Panc1 (cell line): ENCODE measurements at regions not wholly inside any gene's neighbourhood (a gene's known extent, or its start where the extent isn't known, plus 50 kb on each side); places are given as distances from the start of the nearest gene placed in this dataset.

Source experiments
- ATAC-seq: fragments of 200-7000 bp; cut with Tn5 transposase; 2 replicates; pipeline ENCODE4 v1.9.1; 2020; ENCODE audit warnings: mild to moderate bottlenecking, moderate library complexity
- BruUV-seq: library from RNA; stranded (reverse); fragments of 400-500 nt; replicated peaks from 2 replicates; lab custom pipeline; 2021; lab: Mats Ljungman, UMichigan
- CTCF ChIA-PET: fragments of 300-600 bp; sonication (Branson Sonifier 250); formaldehyde crosslinking; loops from one replicate; lab custom pipeline; 2022; ENCODE audit warnings: antibody characterized with exemption; lab: Charles Lee
- POLR2A ChIA-PET: fragments of 300-600 bp; sonication (Branson Sonifier 250); formaldehyde crosslinking; loops from one replicate; lab custom pipeline; 2022; ENCODE audit warnings: antibody characterized with exemption; lab: Charles Lee
- DNase-seq: peaks from one replicate; pipeline ENCODE4 v3.0.0-alpha.2; 2010; ENCODE audit warnings: low read depth, low spot score
- H3K27ac ChIP-seq: 2 replicates; pipeline ENCODE4 v1.5.1; 2011; ENCODE audit warnings: mild to moderate bottlenecking, low read length, inconsistent platforms
- H3K27me3 ChIP-seq: fragments of 200-500 bp; sonication (Bioruptor generic); 2 replicates; pipeline ENCODE4 v1.6.0; 2014; ENCODE audit warnings: low read length, inconsistent platforms; ENCODE audit not compliant: control insufficient read depth, insufficient read depth
- H3K36me3 ChIP-seq: fragments of 200-500 bp; sonication (Bioruptor generic); 2 replicates; pipeline ENCODE4 v1.5.1; 2014; ENCODE audit warnings: inconsistent platforms, mild to moderate bottlenecking, low read length, moderate library complexity; ENCODE audit not compliant: control insufficient read depth, insufficient read depth
- H3K4me1 ChIP-seq: 2 replicates; pipeline ENCODE4 v1.5.1; 2011; ENCODE audit warnings: inconsistent platforms, mild to moderate bottlenecking, low read length, moderate library complexity; ENCODE audit not compliant: control insufficient read depth, insufficient read depth
- H3K4me3 ChIP-seq, 2 experiments: 2 replicates each; pipeline ENCODE4 v1.5.1; 2011 to 2012; ENCODE audit warnings: low read depth in 2 of 2, low read length in 2 of 2, mild to moderate bottlenecking in 2 of 2, inconsistent platforms in 1 of 2, moderate library complexity in 1 of 2
- H3K9me3 ChIP-seq: fragments of 200-500 bp; sonication (Bioruptor generic); 2 replicates; pipeline ENCODE4 v1.5.1; 2014; ENCODE audit warnings: low read depth, mild to moderate bottlenecking, inconsistent platforms, low read length, moderate library complexity; ENCODE audit not compliant: control insufficient read depth, insufficient read depth
- POLR2AphosphoS5 ChIP-seq: IDR thresholded peaks from 2 replicates; pipeline ENCODE4 v1.6.1; 2012; ENCODE audit warnings: mild to moderate bottlenecking, low read depth, low read length, moderate library complexity
- REST ChIP-seq, 2 experiments: IDR thresholded peaks; 2 replicates each; pipeline ENCODE4 v1.6.1; 2011 to 2012; ENCODE audit warnings: low read depth in 2 of 2, control low read depth in 1 of 2, low read length in 1 of 2, mild to moderate bottlenecking in 1 of 2, moderate library complexity in 1 of 2; ENCODE audit not compliant: insufficient read depth in 1 of 2
- SIN3A ChIP-seq: IDR thresholded peaks from 2 replicates; pipeline ENCODE4 v1.6.1; 2012; ENCODE audit warnings: low read depth, mild to moderate bottlenecking, low read length, moderate library complexity, borderline replicate concordance; ENCODE audit not compliant: insufficient read depth
- TCF7L2 ChIP-seq: IDR thresholded peaks from 2 replicates; pipeline ENCODE4 v1.6.1; 2011; ENCODE audit warnings: mild to moderate bottlenecking, low read depth, low read length, inconsistent platforms
- in situ Hi-C: cut with HindIII; loops from 2 replicates; pipeline ENCODE4 v1.10.0; 2016; ENCODE audit warnings: low sequenced_read_pairs, low pct_unique_long_range_greater_than_20kb
- intact Hi-C: fragments of 100-400 bp; cut with micrococcal nuclease; formaldehyde crosslinking; loops from one replicate; pipeline ENCODE4 v1.10.0; 2022; ENCODE audit not compliant: unreplicated experiment
- TF ChIP-seq, protein P1 (sequence below): fragments of 450-650 bp; IDR thresholded peaks from 2 replicates; pipeline ENCODE4 v1.5.1; 2017; ENCODE audit warnings: mild to moderate bottlenecking

DNA sequence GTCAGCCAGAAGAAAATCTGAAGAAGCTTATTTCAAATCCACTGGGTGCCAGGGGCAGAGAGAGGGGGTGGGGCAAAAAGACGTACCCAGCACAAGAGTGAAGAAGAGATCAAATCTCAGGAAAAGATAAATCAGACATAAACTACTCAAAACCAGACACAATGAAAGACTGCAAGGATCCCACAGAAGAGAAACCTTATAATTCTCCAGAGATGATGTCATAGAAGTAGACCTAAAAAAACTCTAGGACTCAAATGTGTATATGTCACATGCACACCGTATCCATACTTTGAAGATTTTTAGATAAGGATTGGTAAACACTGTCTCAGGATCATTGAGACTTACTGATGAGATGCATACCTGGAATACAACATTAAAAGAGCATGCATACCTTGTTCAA is 98.5 kb upstream of the PIK3CG start:
- no peaks in the 10 kb centered on the region for H3K9me3 ChIP-seq
- ChIA-PET POLR2A (no interaction called here), CTCF (no interaction called here)
- DNase-seq (no peak), ATAC-seq (no peak)
- H3K27ac ChIP-seq = no peak overlapping the region
- H3K4me1 ChIP-seq = no peaks in the 10 kb centered on the region
- no peaks in the 10 kb centered on the region for H3K27me3 ChIP-seq
- TF ChIP-seq TCF7L2 = no peak
- TF ChIP-seq, protein P1, sequence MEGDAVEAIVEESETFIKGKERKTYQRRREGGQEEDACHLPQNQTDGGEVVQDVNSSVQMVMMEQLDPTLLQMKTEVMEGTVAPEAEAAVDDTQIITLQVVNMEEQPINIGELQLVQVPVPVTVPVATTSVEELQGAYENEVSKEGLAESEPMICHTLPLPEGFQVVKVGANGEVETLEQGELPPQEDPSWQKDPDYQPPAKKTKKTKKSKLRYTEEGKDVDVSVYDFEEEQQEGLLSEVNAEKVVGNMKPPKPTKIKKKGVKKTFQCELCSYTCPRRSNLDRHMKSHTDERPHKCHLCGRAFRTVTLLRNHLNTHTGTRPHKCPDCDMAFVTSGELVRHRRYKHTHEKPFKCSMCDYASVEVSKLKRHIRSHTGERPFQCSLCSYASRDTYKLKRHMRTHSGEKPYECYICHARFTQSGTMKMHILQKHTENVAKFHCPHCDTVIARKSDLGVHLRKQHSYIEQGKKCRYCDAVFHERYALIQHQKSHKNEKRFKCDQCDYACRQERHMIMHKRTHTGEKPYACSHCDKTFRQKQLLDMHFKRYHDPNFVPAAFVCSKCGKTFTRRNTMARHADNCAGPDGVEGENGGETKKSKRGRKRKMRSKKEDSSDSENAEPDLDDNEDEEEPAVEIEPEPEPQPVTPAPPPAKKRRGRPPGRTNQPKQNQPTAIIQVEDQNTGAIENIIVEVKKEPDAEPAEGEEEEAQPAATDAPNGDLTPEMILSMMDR = no peak
- TF ChIP-seq REST (IDR thresholded peaks at IDR 0.05; ENCODE audit: insufficient read depth in 1 of 2, low read depth in 2 of 2, low read length in 1 of 2) = no peak
- no peak for TF ChIP-seq POLR2AphosphoS5
- TF ChIP-seq SIN3A = no peak
- intact Hi-C loops (no loop called here), in situ Hi-C loops (no loop called here)
- no peak overlapping the region for H3K4me3 ChIP-seq
- BruUV-seq = no TSS peak
- H3K36me3 ChIP-seq = no peaks in the 10 kb centered on the region

DNA sequence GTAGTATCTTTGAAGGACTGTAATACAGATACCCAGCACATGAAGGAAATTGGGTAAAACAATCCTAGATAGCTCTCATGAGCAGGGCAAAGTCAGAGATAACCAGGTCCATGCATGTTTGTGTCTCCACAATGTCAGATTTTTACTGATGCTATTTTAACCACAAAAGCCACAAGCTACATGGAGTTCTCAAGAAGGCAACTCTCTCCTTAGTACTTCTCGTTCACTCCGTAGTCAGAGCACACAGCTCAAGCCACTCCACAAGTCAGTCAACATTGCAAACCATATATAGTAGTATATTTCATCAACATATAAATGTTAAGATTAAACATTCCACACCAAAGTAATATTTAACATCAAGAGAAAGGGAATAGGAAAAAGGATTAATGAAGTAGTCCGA is 98.0 kb upstream of the PIK3CG start:
- H3K27ac ChIP-seq = no peak overlapping the region
- H3K9me3 ChIP-seq = no peaks in the 10 kb centered on the region
- no peak overlapping the region for H3K4me3 ChIP-seq
- H3K36me3 ChIP-seq = no peaks in the 10 kb centered on the region
- POLR2A ChIA-PET = no interaction called here
- in situ Hi-C loops = no loop called here
- intact Hi-C loops = no loop called here
- H3K4me1 ChIP-seq = no peaks in the 10 kb centered on the region
- ATAC-seq (no peak), DNase-seq (no peak)
- CTCF ChIA-PET = no interaction called here
- BruUV-seq = no TSS peak
- no peaks in the 10 kb centered on the region for H3K27me3 ChIP-seq
- TF ChIP-seq SIN3A (no peak), TCF7L2 (no peak), POLR2AphosphoS5 (no peak), REST (IDR thresholded peaks at IDR 0.05; ENCODE audit: insufficient read depth in 1 of 2, low read depth in 2 of 2, low read length in 1 of 2) (no peak)
- TF ChIP-seq, protein P1 = no peak
